ENCODE measurements at regions not wholly inside any gene's neighbourhood (a gene's known extent, or its start where the extent isn't known, plus 50 kb on each side); places are given as distances from the start of the nearest gene placed in this dataset.

- Histone ChIP-seq H3K9me3 (peaks cover 0 to 3% (median 0%) of the 10 kb centered on the region in 12 donors), H3K4me3 (no peak overlapping the region), H3K27me3 (no peaks in the 10 kb centered on the region), H3K4me1 (no peaks in the 10 kb centered on the region), H3K27ac (no peak overlapping the region), H3K36me3 (no peaks in the 10 kb centered on the region)
- no peak for DNase-seq
- no peak for ATAC-seq
- intact Hi-C loops (cut with DNase I) = no loop called here
- TF ChIP-seq CTCF (IDR thresholded peaks at IDR 0.05) (no peak), POLR2A (IDR thresholded peaks at IDR 0.05) (no peak)
- 80 to 95% (median 88%) methylated on average over 4 of the region's 4 CpGs for WGBS, 4 donors
Measured at GRCh38 chr4:60814549-60814948, 385.6 kb upstream of the ADGRL3 start.

GRCh38 chr4:60817609-60818008 is 382.5 kb upstream of the ADGRL3 start:
- Histone ChIP-seq H3K4me3 (no peak overlapping the region), H3K36me3 (no peaks in the 10 kb centered on the region), H3K27me3 (no peaks in the 10 kb centered on the region), H3K27ac (no peak overlapping the region), H3K4me1 (no peaks in the 10 kb centered on the region), H3K9me3 (no peaks in the 10 kb centered on the region)
- ATAC-seq = no peak
- DNase-seq = no peak
- WGBS, 4 donors = 80 to 85% (median 83%) methylated on average over 1 of the region's 1 CpG
- TF ChIP-seq CTCF (IDR thresholded peaks at IDR 0.05) (no peak), POLR2A (IDR thresholded peaks at IDR 0.05) (no peak)
- intact Hi-C loops (cut with DNase I) = no loop called here

DNA sequence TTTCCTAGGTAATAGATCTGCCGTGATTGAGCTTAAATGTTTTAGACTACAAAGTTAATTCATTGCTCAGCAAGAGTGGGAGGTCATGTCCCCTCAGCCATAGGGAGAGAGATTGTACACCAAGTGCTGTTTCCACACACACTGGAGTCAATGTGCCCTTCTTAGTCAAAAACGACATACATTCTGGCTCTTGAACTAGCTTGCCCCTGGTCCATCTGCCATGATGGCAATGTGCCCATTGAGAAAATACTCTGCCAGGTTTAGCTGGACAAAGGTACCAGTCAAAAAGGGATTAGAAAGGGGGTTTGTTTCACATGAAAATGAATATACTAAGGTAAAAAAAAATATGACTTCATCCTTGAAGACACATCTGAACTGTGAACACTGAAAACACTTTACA is 377.1 kb upstream of the ADGRL3 start:
- ATAC-seq (no peak), DNase-seq (no peak)
- TF ChIP-seq CTCF (IDR thresholded peaks at IDR 0.05) (no peak), POLR2A (IDR thresholded peaks at IDR 0.05) (no peak)
- Histone ChIP-seq H3K9me3 (no peaks in the 10 kb centered on the region), H3K27ac (no peak overlapping the region), H3K27me3 (no peaks in the 10 kb centered on the region), H3K4me3 (no peak overlapping the region), H3K36me3 (no peaks in the 10 kb centered on the region), H3K4me1 (no peaks in the 10 kb centered on the region)
- 67 to 89% (median 76%) methylated on average over 2 of the region's 2 CpGs for WGBS, 4 donors
- intact Hi-C loops (cut with DNase I) = no loop called here

GRCh38 chr4:60840020-60840419 is 360.1 kb upstream of the ADGRL3 start:
- H3K4me1 ChIP-seq = no peaks in the 10 kb centered on the region
- ATAC-seq (no peak), DNase-seq (no peak)
- no peaks in the 10 kb centered on the region for H3K27me3 ChIP-seq
- WGBS, 4 donors = 90 to 97% (median 94%) methylated on average over 1 of the region's 1 CpG
- no peaks in the 10 kb centered on the region for H3K36me3 ChIP-seq
- H3K27ac ChIP-seq = no peak overlapping the region
- no peak overlapping the region for H3K4me3 ChIP-seq
- no peaks in the 10 kb centered on the region for H3K9me3 ChIP-seq
- intact Hi-C loops (cut with DNase I) = no loop called here
- TF ChIP-seq POLR2A (IDR thresholded peaks at IDR 0.05) (no peak), CTCF (IDR thresholded peaks at IDR 0.05) (no peak)

All from heart left ventricle (tissue), 16 donors.